ENCODE measurements at regions not wholly inside any gene's neighbourhood (a gene's known extent, or its start where the extent isn't known, plus 50 kb on each side); places are given as distances from the start of the nearest gene placed in this dataset.

DNA sequence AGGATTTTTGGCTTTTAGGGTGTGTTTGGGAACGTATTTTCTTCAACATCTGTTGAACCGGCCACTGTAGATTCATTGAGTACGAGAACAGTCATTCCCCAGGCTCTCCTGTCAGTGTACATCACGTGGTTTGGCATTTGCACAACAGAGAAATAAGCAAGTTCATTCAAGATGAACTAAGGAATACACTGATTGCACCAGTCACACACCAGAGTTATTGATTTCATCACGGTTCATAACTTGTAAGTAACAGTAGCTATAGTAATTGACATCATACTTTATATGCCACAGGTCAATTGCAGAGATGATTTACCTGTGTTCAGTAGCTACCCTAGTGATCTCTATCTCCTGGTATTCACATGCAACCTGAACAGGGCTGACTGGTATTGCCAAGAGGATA lies 90.7 kb upstream of the ETS2 start:
- no peak for TF ChIP-seq YY1 (IDR thresholded peaks at IDR 0.05)
- TF ChIP-seq, protein P1, sequence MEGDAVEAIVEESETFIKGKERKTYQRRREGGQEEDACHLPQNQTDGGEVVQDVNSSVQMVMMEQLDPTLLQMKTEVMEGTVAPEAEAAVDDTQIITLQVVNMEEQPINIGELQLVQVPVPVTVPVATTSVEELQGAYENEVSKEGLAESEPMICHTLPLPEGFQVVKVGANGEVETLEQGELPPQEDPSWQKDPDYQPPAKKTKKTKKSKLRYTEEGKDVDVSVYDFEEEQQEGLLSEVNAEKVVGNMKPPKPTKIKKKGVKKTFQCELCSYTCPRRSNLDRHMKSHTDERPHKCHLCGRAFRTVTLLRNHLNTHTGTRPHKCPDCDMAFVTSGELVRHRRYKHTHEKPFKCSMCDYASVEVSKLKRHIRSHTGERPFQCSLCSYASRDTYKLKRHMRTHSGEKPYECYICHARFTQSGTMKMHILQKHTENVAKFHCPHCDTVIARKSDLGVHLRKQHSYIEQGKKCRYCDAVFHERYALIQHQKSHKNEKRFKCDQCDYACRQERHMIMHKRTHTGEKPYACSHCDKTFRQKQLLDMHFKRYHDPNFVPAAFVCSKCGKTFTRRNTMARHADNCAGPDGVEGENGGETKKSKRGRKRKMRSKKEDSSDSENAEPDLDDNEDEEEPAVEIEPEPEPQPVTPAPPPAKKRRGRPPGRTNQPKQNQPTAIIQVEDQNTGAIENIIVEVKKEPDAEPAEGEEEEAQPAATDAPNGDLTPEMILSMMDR (IDR thresholded peaks at IDR 0.05; ENCODE audit: low read depth, low read length, missing input control): no peak
- TF ChIP-seq RAD21 (IDR thresholded peaks at IDR 0.05): no peak
- TF ChIP-seq NR2F2 (IDR thresholded peaks at IDR 0.05): no peak
- no peak for TF ChIP-seq GABPA (IDR thresholded peaks at IDR 0.05 in 1 of 2, conservative IDR thresholded peaks at IDR 0.05 in 1 of 2)
- TF ChIP-seq, protein P2, sequence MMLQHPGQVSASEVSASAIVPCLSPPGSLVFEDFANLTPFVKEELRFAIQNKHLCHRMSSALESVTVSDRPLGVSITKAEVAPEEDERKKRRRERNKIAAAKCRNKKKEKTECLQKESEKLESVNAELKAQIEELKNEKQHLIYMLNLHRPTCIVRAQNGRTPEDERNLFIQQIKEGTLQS (IDR thresholded peaks at IDR 0.05): no peak
- TF ChIP-seq HNF4A (conservative IDR thresholded peaks at IDR 0.05): no peak
- TF ChIP-seq, protein P3, sequence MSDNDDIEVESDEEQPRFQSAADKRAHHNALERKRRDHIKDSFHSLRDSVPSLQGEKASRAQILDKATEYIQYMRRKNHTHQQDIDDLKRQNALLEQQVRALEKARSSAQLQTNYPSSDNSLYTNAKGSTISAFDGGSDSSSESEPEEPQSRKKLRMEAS (IDR thresholded peaks at IDR 0.05): no peak

Measured in liver (tissue), 3 donors.